ENCODE measurements at regions not wholly inside any gene's neighbourhood (a gene's known extent, or its start where the extent isn't known, plus 50 kb on each side); places are given as distances from the start of the nearest gene placed in this dataset.

- DNase-seq = no peak
Measured at GRCh38 chr2:12126318-12126717, 379.9 kb downstream of the LPIN1 start.

- no peak for DNase-seq
Measured at GRCh38 chr2:12127638-12128037, 381.2 kb downstream of the LPIN1 start.

GRCh38 chr2:12131975-12132374 lies 385.5 kb downstream of the LPIN1 start:
- no peak for DNase-seq

- DNase-seq = no peak
Measured at GRCh38 chr2:12141618-12142258, 395.3 kb downstream of the LPIN1 start.

- DNase-seq = no peak
Measured at GRCh38 chr2:12151716-12152115, 405.3 kb downstream of the LPIN1 start.

GRCh38 chr2:12152888-12153287 lies 406.5 kb downstream of the LPIN1 start:
- DNase-seq = no peak

- no peak for DNase-seq
Measured at GRCh38 chr2:12155303-12156051, 409.0 kb downstream of the LPIN1 start.

GRCh38 chr2:12156349-12156748 lies 409.9 kb downstream of the LPIN1 start:
- DNase-seq = no peak

GRCh38 chr2:12161085-12161484 lies 414.7 kb downstream of the LPIN1 start:
- DNase-seq = no peak

- no peak for DNase-seq
Measured at GRCh38 chr2:12162269-12163247, 416.1 kb downstream of the LPIN1 start.

- DNase-seq = no peak
Measured at GRCh38 chr2:12163866-12164265, 417.4 kb downstream of the LPIN1 start.

GRCh38 chr2:12164689-12165088 lies 418.3 kb downstream of the LPIN1 start:
- DNase-seq = no peak

GRCh38 chr2:12167525-12168317 lies 421.3 kb downstream of the LPIN1 start:
- DNase-seq = peak in 1 of 2 experiments; percentile 9

- no peak for DNase-seq
Measured at GRCh38 chr2:12168354-12168753, 421.9 kb downstream of the LPIN1 start.

GRCh38 chr2:12168791-12169388 lies 422.5 kb downstream of the LPIN1 start:
- DNase-seq = no peak

- DNase-seq = no peak
Measured at GRCh38 chr2:12169721-12170120, 423.3 kb downstream of the LPIN1 start.

- no peak for DNase-seq
Measured at GRCh38 chr2:12170121-12170520, 423.7 kb downstream of the LPIN1 start.

- DNase-seq = peak in 1 of 2 experiments; percentile 18
Measured at GRCh38 chr2:12173271-12173942, 427.0 kb downstream of the LPIN1 start.

GRCh38 chr2:12173943-12174340 lies 427.5 kb downstream of the LPIN1 start:
- no peak for DNase-seq

- DNase-seq = no peak
Measured at GRCh38 chr2:12175323-12175722, 428.9 kb downstream of the LPIN1 start.
